ENCODE measurements at regions not wholly inside any gene's neighbourhood (a gene's known extent, or its start where the extent isn't known, plus 50 kb on each side); places are given as distances from the start of the nearest gene placed in this dataset.

DNA sequence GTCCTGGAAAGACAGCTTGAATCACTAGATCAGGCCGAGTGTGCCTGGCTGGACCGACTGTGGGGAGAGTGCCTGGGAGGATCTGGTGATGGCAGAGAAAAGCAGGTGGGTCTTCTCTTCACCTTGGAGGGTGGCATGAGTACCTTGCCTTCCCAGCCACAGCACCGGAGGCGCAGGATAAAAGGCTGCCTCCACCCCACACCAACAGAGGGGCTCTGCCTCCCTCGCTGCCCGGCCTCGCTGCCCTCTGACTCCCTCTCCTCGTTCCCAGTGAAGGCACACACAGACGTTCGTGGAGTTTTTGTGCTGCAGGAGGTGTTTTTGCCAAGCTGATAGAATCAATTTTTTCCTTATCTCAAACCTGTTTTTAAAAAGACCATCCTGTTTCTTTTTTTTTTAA is 71.4 kb upstream of the HAAO start:
- TF ChIP-seq, protein P1, sequence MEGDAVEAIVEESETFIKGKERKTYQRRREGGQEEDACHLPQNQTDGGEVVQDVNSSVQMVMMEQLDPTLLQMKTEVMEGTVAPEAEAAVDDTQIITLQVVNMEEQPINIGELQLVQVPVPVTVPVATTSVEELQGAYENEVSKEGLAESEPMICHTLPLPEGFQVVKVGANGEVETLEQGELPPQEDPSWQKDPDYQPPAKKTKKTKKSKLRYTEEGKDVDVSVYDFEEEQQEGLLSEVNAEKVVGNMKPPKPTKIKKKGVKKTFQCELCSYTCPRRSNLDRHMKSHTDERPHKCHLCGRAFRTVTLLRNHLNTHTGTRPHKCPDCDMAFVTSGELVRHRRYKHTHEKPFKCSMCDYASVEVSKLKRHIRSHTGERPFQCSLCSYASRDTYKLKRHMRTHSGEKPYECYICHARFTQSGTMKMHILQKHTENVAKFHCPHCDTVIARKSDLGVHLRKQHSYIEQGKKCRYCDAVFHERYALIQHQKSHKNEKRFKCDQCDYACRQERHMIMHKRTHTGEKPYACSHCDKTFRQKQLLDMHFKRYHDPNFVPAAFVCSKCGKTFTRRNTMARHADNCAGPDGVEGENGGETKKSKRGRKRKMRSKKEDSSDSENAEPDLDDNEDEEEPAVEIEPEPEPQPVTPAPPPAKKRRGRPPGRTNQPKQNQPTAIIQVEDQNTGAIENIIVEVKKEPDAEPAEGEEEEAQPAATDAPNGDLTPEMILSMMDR (conservative IDR thresholded peaks at IDR 0.05; ENCODE audit: low read length): no peak
- TF ChIP-seq EZH2phosphoT487 (IDR thresholded peaks at IDR 0.05; ENCODE audit: borderline replicate concordance): no peak

Measured in Loucy (cell line).